Middle frontal gyrus (tissue), 1 donor: ENCODE measurements at regions not wholly inside any gene's neighbourhood (a gene's known extent, or its start where the extent isn't known, plus 50 kb on each side); places are given as distances from the start of the nearest gene placed in this dataset.

Source experiments
- DNase-seq: peaks from one replicate; pipeline ENCODE4 v3.0.0-alpha.2; 2015; ENCODE audit warnings: low spot score; ENCODE audit errors: extremely low spot score

- DNase-seq = no peak
Observed at GRCh38 chr20:40806929-40807820, 118.1 kb upstream of the MAFB start.

GRCh38 chr20:40807821-40808170, 118.8 kb upstream of the MAFB start:
- no peak for DNase-seq

DNA sequence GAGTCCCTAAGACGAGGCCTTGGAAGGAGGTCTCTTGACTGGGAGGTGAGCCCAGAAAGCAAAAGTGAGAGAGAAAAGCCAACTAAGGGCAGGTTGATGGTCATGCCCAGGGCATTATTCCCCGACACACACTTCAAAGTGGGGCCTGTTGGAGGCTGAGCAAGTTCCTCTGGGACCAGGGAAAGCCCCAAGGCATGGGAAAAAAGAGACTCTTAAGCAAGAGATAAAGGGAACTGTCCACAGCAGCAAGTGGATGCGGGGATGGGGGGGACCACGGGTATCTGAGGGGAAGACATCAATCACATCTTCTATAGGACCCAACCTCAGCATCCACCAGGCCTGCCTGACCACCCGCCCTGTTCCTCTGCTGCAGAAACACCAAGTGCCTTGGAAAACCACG, 119.9 kb upstream of the MAFB start:
- no peak for DNase-seq

DNA sequence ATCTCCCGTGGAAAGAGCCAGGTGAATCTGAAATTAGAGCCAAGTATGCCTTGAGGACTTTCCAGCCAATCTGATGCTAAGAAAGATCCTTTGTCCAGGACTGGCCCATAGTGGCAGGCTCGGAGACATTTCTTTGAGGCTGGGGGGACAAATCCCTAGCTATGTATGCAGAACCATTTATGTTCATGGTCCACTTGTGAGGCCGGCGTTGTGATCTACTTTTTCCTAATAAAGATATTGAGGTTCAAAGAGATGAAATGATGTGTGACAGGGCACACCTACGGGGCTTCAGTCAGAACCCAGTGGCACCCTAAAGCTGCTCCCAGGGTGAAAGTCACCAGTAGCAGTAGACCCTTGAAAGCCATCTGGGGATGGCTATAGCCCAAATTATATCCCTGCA, 120.3 kb upstream of the MAFB start:
- DNase-seq = no peak

DNA sequence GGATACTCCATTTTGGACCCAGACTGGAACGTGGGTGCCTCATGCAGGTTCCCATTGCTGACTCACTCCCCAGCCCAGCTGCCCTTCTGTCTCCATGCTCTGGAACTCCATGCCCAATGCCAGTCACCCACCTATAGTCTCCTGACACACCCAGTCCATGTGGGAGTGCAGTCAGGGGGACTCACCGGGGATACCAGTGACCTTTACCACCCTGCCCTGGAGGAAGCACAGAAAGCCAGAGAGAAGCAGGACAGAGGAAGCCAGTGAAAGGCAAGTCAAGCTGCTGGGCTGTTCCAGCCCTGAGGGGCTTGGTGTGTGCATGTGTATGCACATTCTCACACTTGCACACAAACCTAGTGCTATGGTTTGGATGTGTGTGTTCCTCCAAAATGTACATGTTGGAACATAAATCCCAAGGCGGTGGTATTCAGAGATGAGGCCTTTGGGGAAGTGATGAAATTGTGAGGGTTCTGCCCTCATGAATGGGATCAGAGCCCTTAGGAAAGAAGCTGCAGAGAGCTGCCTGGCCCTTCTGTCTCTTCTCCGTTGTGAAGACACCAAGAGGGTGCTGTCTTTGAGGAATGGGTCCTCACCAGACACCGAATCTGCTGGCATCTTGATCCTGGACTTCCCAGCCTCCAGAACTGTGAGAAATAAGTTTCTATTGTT, 121.4 kb upstream of the MAFB start:
- DNase-seq = no peak

- no peak for DNase-seq
Observed at GRCh38 chr20:40811004-40811403, 122.0 kb upstream of the MAFB start.

DNA sequence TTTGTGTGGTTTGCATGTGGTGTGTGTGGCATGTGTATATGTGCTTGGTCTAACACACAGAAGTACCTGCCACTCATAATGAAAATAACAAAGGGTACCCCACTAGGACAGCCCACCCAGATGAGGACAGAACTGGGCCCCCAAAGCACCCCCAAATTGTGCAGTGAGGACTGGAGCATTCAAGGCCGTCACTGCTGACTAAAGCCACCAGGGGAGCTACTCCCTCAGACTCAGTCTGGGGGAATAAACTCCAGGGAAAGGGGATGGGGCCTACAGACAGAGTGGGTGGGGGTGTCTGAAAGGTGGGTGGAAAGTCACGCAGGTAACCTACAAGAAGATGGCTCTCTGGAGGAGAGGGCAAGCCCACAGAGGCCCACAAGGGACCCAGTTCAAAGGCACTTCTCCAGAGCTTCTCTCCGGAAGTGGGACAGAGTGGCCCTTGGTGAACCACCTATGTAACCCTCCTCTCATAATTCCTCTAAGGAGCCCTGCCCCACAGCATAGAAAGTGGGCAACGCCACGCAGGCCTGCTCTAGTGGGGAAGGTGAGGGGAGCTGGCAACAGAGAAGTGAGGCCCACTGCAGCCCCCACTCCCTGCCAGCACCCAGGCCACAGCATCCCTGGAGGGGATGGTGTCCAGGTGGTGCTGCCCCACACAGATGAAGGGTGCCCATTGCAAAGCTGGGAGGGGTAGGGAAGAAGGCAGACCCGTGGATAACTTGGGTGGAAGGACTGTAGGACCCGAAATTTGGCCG, 122.8 kb upstream of the MAFB start:
- DNase-seq = no peak

DNA sequence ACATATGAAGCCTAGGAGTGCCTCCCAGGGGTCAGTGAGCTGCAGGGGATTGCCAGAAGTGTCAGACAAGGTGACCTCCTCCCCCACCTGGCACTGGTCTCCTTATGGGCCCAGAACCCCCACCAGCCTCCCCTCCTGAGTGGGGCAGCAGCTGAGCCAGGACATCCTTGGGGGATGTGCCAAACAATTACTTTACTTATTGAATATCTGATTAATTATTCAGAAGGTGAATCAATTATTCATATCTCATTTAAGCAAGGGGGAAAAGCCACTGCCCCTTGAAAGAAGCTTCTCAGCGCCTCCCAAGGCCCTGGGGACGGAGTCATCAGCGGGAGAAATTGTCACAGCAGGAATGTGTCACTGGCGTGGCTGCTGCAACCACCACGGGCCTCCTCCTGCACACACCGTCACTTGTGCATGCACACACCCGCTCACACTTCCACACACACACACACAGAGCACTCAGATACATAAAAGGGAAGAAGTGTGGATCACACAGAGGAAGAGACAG, 123.4 kb upstream of the MAFB start:
- DNase-seq = no peak

DNA sequence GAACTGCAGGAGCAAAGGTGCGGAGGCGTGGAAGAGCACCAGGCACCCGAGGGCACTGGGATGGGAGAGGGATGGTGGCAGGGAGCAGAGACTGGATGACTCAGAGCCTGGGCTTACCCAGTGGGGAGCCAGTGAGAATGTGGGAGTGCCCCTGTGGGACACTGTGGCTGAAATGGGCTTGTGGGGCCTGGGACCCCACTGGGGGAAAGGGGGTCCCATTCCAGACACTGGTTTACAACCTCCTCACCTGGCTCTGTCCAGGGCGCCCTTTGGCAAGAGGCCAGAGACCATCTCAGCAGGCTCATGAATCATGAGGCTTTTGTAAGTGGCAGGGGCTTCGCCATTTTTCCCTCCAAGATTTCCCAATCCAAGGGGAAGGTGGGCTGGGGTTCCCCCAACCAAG, 124.0 kb upstream of the MAFB start:
- DNase-seq = no peak

GRCh38 chr20:40813708-40814630, 124.9 kb upstream of the MAFB start:
- no peak for DNase-seq

- no peak for DNase-seq
Observed at GRCh38 chr20:40814631-40814960, 125.6 kb upstream of the MAFB start.

GRCh38 chr20:40815156-40816038, 126.4 kb upstream of the MAFB start:
- no peak for DNase-seq

DNA sequence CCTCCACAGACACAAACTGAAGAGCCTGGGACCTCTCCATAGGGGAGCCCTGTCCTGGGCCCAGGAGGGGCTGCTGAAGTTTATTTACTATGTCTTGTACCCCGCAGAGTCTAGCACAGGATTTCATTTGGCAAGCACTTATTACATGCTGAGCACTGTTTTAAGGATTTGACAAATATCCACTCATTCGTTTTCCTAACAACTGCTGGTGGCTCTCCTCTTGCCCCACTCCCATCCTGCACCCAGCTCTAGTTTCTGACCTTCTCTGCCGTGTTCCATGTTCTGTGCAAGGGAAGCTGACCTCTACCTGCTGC, 127.0 kb upstream of the MAFB start:
- no peak for DNase-seq

DNA sequence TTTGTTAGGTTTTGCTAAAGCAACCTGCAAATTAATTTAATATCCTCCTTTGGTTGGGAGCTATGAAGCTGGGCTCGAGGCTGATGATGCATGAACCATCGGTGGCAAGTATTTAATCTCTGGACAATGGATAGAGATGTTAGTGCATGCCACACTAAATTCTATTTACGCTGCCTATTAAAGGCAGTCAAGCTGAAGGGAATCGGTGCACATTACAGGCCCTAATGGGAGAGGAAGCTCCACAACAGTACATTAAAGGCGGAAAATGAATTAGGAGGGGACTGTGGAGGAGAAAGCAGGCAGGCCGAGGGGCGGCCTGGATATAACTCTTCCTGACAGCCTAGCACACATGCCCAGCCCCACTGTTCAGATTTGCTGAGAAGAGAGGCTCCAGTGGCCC, 132.4 kb upstream of the MAFB start:
- no peak for DNase-seq

GRCh38 chr20:40826699-40827098, 137.7 kb upstream of the MAFB start:
- DNase-seq = no peak

GRCh38 chr20:40835321-40835720, 146.3 kb upstream of the MAFB start:
- DNase-seq = no peak

DNA sequence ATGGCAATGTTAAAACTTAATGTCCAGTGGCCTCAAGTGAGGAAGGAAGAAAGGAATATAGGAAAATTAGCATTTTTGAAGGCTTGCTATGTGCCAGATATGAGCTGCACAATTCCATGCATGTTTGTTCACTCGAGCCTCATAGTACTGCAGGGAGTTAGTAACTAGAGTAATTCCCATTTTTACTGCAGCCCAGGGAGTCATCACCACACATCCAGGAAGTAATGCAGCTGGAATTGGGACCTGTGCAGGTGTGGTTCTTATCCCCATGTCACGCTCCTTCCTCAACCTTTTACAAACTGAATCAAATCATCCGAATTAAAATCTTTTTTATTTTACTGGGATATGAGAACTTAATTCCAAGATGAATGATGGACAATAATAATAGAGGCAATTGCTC, 149.5 kb upstream of the MAFB start:
- DNase-seq = no peak

DNA sequence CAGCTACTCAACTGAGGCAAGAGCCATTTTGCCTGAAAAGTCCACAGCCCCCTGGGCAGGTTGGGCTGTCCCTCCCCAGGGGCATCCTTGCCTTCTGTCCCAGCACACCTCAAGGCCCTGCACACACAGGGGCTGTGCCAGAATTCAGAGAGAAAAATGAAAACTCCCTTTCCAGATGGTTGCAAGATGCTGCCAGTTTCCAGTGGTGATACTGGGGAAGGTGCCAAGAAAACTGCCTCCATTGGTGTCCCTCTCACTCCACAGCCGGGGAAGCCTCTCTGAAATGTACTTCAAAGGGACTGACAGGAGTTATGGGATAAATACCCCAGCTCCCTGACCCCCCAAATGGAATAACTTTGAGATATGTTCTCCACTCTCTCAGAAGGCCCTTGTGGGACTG, 154.2 kb upstream of the MAFB start:
- DNase-seq = no peak

DNA sequence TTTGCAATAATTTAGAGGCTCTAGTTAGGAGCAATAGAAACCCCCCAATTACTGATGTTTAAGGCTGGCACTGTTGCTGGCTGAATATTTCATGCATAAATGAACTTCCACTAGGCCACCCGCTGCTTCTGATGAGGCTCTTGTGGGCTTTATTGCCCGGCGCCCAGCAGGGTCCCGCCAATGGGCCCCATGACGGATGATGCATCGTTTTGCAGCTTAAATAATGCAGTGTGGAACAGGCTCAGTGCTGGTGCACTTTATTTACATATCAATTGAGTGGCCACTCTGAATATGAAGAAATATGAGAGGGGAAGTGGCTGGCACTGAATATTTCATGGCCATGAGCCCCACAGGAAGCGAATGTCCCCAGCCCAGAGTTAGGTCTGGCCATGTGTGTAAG, 155.3 kb upstream of the MAFB start:
- no peak for DNase-seq

GRCh38 chr20:40848096-40848495, 159.1 kb upstream of the MAFB start:
- DNase-seq = no peak
